Fibroblast of villous mesenchyme (primary cell): ENCODE measurements at regions not wholly inside any gene's neighbourhood (a gene's known extent, or its start where the extent isn't known, plus 50 kb on each side); places are given as distances from the start of the nearest gene placed in this dataset.
A peak's percentile ranks its signal among the peaks of the same experiment; 100 is the strongest.

Experiments used
- DNase-seq: peaks from one replicate; pipeline ENCODE4 v3.0.0-alpha.2; 2010; ENCODE audit warnings: low read depth
- H3K4me3 ChIP-seq: 2 replicates; pipeline ENCODE4 v1.5.1; 2011; ENCODE audit warnings: low read depth, mild to moderate bottlenecking, low read length
- TF ChIP-seq, protein P1 (sequence below): IDR thresholded peaks from 2 replicates; pipeline ENCODE4 v1.5.1; 2012; ENCODE audit warnings: low read depth, mild to moderate bottlenecking, low read length; ENCODE audit not compliant: insufficient read depth

DNA sequence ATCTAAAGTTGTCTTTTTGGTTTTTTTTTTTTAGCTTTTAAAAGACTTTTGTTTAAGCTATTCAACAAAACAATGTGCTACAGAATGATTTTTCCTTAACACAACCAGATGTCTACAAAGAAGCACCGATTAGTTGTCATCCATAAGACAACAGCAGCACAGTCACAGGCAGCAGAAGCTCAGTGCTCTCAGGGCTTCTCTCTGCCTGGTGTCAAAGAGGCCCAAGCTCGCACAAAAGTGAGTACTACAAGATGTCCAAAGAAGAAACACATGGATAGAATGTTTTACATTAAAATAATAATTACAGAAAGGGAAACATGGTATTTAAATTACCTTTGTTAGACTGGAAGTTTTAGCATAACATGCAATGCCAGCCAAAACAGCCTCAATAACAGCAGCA lies 81.6 kb downstream of the DNAAF9 start:
- DNase-seq, result no peak
- TF ChIP-seq, protein P1, sequence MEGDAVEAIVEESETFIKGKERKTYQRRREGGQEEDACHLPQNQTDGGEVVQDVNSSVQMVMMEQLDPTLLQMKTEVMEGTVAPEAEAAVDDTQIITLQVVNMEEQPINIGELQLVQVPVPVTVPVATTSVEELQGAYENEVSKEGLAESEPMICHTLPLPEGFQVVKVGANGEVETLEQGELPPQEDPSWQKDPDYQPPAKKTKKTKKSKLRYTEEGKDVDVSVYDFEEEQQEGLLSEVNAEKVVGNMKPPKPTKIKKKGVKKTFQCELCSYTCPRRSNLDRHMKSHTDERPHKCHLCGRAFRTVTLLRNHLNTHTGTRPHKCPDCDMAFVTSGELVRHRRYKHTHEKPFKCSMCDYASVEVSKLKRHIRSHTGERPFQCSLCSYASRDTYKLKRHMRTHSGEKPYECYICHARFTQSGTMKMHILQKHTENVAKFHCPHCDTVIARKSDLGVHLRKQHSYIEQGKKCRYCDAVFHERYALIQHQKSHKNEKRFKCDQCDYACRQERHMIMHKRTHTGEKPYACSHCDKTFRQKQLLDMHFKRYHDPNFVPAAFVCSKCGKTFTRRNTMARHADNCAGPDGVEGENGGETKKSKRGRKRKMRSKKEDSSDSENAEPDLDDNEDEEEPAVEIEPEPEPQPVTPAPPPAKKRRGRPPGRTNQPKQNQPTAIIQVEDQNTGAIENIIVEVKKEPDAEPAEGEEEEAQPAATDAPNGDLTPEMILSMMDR, result no peak
- H3K4me3 ChIP-seq, result no peak overlapping the region

DNA sequence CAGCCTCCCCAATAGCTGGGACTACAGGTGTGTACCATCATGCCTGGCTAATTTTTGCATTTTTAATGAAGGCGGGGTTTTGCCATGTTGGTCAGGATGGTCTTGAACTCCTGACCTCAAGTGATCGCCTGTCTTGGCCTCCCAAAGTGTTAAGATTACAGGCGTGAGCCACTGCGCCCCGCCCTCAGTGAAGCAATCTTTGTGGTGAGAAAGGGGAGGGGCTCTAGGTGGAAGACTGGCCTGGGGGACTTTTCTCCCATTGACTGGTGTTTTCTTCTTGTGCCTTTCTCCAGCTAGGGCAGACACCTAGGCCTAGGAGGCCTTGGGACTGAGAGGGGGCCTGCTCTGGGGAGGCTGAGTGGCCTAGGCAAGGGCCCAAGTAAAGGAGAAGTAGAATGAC lies 84.1 kb downstream of the DNAAF9 start:
- no peak overlapping the region for H3K4me3 ChIP-seq
- TF ChIP-seq, protein P1, result no peak
- peak; percentile 51 for DNase-seq

DNA sequence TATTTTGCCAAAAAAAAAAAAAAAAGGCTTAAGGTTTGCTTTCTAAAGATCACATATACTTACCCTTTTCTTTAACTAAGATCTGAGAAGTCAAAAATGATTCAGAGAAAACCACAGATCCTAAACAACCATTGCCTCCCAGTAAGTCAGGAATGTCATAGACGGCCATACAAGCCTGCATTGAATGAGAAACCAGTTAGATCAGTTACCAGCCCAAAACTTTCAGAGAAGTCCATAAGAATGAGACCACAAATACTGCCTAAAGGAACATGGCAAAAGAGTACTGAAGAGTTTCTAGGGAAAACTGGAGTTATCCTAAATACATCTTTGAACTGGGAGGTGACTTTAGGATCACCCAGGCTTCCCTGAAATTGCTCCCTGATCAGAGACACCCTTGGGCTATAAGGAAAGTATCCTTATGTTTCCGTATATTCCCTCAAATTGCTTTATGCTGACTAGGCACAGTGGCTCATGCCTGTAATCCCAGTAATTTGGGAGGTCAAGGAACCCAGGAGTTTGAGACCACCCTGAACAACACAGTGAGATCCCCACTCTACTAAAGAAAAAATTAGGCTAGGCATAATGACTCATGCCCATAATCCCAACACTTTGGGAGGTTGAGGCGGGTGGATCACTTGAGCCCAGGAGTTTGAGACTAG lies 79.4 kb upstream of the SLC4A11 start:
- TF ChIP-seq, protein P1, result no peak
- no peak overlapping the region for H3K4me3 ChIP-seq
- DNase-seq, result peak; percentile 33

DNA sequence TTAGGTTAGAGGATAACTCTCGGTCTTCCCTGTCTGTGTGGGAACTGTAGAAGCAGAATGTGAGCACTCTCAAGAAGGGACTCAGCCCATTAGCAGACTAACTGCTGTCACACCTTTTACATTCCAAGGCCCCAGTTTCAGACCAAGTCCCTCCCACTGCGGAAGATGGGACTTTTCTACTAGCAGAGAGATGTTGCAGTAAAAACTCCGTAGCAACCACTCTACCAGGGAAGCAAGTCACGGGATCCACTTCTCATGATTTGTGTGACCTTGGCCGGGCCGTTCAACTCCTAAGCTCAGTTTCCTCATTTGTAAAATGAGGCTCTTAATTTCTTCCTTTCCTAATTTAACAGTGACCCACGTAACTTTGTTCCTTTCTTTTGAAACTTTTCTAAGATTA lies 77.1 kb upstream of the SLC4A11 start:
- H3K4me3 ChIP-seq, result no peak overlapping the region
- DNase-seq, result no peak
- TF ChIP-seq, protein P1, result no peak

DNA sequence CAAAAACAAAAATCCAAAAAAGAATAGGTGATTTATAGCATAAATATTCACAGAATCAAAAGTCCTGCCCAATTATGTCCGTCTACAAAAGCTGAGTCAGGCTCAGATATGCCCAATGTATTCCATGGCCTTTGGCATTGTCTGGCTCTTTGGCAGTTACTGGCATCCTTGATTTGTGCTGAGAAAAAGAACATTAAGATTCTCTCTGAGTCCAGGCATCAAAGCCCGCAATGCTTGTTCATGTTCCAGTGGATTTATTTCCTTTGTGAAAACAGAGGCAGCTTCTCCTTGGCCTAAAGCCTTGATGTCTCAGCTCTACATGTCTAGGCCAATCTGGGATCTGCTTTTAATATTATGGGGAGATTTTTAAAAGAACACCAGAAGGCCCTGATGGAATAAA lies 76.1 kb upstream of the SLC4A11 start:
- no peak for DNase-seq
- no peak overlapping the region for H3K4me3 ChIP-seq
- TF ChIP-seq, protein P1, result no peak

DNA sequence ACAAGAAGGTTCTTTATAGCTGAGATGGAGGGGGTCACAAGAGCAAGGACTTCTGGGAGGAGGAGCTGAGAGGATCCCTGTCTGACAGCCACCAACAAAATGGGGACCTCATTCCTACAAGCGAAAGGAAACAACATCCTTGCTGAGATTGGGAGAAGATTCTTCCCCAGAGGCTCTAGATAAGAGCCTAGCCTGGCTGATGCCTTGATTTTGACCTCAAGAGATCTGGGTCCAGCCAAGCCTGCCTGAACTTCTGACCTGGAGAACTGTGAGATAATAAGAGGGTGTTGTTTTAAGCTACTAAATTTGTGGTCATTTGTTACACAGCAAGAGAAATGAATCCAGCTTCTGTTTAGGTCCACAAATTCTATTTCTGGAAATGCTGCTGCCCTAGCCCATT lies 75.4 kb upstream of the SLC4A11 start:
- no peak overlapping the region for H3K4me3 ChIP-seq
- TF ChIP-seq, protein P1, result no peak
- DNase-seq, result no peak

DNA sequence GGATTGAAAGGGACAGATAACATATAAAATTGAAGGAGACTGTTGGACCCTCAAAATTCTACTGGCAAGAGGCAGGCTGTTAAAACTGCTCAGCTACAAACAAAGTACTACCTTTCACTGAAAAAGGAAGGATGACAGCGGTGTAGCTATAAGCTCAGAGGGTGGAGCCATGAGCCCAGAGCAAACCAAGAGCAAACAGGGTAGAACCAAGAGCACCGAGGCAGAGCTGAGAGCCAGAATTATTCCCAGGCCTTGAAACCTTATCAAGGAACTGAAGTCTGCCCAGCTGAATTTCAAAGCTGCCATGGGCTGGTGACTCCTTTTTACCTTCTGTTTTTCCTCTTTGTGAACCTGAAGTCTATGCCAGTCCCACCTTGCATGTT lies 74.7 kb upstream of the SLC4A11 start:
- TF ChIP-seq, protein P1, result no peak
- DNase-seq, result no peak
- H3K4me3 ChIP-seq, result no peak overlapping the region
